Right lobe of liver (tissue), 4 donors: ENCODE measurements at regions not wholly inside any gene's neighbourhood (a gene's known extent, or its start where the extent isn't known, plus 50 kb on each side); places are given as distances from the start of the nearest gene placed in this dataset.

Experiments
- CTCF ChIP-seq, 4 donors: fragments of 200-600 bp in 3 of 4; fragments of 450-650 bp in 1 of 4; IDR thresholded peaks; one replicate each; pipeline versions ENCODE4 v1.5.1 to v1.8.0; 2016 to 2022; ENCODE audit warnings: antibody characterized with exemption in 4 of 4, mild to moderate bottlenecking in 2 of 4
- POLR2A ChIP-seq: fragments of 450-650 bp; IDR thresholded peaks from one replicate; pipeline ENCODE4 v1.6.1; 2017; ENCODE audit warnings: antibody characterized with exemption, mild to moderate bottlenecking
- donor health status: DM: no; HTN: no; CAD: no.
- donor health status: DM: no; HTN: no; CAD: no.
- donor health status: DM: no; HTN: yes; CAD: no.

- TF ChIP-seq CTCF (IDR thresholded peaks at IDR 0.05) (no peak), POLR2A (no peak)
Observed at GRCh38 chr7:15885678-15886077, 199.2 kb upstream of the MEOX2 start.
